ENCODE measurements at regions not wholly inside any gene's neighbourhood (a gene's known extent, or its start where the extent isn't known, plus 50 kb on each side); places are given as distances from the start of the nearest gene placed in this dataset.
"Not testable (repeated sequence)": the region's sequence is repeated elsewhere in the genome, so short reads cannot be mapped to it uniquely, and the experiment has no call there.

DNA sequence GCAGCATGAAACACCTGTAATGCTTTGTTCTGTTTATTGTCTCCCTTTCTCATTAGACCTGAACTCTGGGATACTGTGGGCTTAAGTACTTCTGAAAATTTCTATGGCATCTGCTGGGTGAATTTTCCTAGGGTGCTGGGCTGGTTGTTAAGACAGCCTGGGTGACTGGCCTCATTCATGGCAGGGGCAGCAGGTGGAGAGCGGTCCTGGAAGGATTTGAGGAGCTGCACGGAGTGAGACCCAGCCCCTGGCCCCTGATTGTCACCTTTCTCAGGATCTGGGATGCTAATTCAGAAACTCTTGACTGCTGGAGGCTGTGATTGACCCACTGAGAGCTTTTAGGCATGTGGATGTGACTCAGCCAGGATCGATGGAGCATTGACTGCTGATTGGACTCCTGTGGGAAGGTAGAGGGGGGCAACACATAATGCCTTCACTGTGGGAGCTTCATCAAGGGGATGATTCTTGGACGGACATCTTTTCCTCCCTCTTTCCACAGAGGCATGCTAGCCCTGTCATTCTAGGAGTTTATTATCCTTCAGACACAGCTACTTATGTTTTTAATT lies 252.0 kb downstream of the GOLGA6L6 start:
- DNase-seq (ENCODE audit: low read depth in 2 of 2), result not testable (repeated sequence)

DNA sequence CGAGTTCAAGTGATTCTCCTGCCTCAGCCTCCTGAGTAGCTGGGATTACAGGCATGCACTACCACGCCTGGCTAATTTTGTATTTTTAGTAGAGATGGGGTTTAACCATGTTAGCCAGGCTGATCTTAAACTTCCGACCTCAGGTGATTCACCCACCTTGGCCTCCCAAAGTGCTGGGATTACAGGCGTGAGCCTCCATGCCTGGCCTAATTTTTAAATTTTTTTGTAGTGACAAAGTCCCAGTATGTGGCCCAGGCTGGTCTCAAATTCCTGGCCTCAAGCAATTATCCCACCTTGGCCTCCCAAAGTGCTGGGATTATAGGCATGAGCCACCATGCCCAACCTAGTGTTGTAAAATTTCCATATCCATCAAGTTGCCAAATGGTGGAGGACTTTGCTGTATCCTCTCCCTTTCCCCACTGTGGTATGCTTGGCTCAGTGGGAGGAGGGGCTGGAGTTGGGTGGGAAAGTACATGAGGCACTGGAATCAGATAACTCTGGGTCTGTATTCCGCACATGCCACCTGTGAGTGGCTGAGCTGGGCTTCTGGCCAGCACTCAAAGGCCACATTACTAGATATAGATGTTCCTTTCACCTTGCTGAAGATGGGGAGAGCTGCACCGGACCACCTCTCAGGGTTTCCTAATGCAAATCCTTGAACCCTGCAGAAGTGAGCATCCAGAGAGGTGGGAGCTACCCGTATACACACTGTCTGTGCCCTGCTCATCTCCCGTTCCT lies 252.6 kb downstream of the GOLGA6L6 start:
- DNase-seq (ENCODE audit: low read depth in 2 of 2), result not testable (repeated sequence)

DNA sequence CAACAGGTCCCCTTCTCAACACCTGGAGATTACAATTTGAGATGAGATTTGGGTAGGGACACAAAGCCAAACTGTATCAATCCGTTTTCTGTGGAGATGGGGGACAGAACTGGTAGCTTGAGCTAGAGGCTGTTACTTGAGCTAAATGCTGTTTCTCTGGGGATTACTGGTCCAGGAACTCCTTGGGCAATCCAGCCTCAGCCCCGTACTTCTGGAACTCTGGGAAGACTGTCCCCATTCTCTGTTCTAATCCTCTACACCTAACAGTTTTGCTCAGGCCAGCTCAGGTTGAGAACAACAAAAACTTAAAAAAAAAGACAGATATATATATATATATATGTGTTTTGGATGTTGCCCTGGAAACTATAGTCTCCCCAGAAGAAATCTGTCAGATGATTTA lies 255.0 kb downstream of the GOLGA6L6 start:
- DNase-seq (ENCODE audit: low read depth in 2 of 2), result not testable (repeated sequence)

DNA sequence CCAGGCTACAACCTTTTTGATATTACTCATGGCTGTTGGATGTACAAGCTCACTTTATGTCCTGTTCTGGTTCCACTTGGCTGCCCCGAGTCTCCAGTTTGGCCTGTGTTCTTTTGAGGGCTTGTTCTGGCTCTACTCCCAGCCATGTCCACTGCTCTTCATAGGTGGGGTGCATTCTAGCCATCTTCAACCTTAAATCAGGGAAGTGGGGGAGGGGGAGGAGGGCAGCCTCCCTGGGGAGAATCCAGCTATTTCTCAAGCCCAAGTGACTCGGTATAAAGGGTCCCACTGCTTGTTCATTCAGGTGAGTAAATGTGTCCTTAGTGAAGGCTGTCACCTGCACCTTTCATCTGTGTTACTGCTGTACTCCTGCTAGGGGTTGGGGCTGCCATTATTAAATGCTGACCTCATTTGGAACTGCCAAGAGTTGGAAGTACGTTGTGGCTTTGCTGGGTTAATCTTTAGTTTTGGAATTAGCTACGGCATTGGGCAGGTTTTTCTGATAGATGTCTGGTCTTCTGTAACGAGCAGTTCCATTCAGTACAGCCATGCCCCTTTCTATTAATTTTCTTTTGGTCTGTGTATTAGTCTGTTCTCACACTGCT lies 255.8 kb downstream of the GOLGA6L6 start:
- not testable (repeated sequence) for DNase-seq (ENCODE audit: low read depth in 2 of 2)

DNA sequence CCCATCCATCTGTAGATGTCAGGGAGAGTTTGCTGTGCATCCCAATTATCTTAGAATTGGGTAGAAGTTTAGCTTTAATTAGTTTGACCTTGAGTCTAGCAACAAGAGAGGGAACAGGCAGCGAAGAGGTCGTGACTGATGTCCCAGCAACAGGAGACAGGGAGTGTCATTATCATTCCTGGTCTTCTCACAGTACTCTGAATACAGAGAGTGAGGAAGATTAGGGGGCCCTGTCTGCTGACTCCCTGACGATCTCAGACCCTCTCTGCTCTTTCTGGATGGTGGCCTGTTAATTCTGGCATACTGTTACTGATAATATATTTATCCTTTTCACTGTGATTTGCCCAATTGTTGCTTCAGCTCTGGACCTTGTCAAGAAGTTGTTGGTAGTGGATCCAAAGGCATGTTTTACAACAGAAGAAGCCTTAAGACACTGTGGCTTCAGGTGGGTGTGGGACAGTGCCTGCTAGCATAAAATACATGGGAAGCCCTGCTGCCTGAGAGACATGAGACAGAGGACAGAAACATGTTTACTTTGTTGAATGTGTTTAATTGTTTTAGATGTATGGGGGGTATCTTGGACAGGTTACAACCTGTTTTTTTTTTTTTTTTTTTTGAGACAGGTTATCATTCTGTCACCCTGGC lies 256.6 kb downstream of the GOLGA6L6 start:
- DNase-seq (ENCODE audit: low read depth in 2 of 2), result not testable (repeated sequence)

DNA sequence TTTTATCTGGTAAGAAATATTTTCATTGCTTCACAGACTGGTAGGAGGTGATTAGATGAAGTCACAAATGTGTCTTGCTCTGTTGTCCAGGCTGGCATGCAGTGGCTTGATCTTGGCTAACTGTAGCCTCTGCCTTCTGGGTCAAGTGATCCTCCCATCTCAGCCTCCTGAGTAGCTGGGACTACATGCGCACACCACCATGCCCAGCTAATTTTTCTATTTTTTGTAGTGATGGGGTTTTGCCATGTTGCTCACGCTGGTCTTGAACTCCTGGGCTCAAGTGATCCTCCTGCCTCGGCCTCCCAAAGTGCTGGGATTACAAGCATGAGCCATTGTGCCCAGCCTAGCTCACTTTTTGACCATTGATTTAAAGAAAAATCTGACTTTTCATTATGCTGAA lies 257.9 kb downstream of the GOLGA6L6 start:
- DNase-seq (ENCODE audit: low read depth in 2 of 2), result not testable (repeated sequence)

DNA sequence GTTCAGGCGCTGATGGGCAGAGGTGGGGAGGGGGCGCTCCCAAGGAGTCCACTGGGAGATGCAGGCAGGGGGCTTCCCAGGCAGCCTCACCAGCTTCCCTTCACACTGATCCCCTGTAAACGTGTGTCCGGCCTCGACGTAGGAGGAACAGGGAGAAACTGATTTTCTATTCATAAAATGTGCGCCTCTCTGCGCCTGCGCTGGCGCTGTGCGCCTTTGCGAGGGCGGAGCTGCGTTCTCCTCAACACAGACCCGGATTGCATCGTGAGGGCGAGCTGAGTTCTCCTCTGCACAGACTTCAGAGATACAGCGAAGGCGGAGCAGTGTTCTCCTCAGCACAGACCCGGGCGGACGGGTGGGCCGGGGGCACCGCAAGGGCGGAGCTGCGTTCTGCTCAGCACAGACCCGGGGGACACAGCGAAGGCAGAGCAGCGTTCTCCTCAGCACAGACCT lies 259.1 kb downstream of the GOLGA6L6 start:
- DNase-seq (ENCODE audit: low read depth in 2 of 2), result not testable (repeated sequence)

DNA sequence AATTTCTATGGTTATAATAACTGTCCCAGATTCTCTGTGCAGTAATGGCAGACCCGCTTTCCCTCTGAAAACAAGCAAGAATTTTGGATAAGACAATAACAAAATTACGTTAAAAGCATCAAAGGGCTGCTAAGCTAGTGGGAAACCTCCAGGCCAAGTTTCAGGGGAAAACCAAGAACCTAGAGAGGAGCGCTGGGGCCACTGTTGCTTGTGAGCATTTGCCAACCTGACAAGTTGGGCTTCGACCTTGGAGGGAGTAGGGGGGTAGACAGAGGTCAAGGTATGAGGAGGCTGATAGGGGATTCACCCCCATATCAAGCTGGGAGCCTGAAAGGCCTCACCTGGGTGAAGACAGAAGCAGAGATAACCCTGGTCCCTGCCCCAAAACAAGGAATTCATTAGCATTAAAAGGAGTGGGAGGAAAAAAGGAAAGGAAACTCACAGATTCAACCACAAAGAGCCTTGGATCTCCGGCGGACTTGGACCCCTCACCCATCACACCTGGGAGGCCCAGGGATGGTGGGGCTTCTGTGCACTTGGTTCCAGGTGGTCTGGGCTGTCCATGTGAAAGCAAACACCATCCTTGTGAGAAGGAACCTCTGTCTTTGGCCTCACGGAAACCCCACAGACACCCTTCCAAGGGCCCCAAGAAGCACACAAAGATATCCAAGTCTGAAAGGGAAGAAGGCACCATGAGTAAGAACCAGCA lies 259.9 kb downstream of the GOLGA6L6 start:
- DNase-seq (ENCODE audit: low read depth in 2 of 2), result not testable (repeated sequence)

DNA sequence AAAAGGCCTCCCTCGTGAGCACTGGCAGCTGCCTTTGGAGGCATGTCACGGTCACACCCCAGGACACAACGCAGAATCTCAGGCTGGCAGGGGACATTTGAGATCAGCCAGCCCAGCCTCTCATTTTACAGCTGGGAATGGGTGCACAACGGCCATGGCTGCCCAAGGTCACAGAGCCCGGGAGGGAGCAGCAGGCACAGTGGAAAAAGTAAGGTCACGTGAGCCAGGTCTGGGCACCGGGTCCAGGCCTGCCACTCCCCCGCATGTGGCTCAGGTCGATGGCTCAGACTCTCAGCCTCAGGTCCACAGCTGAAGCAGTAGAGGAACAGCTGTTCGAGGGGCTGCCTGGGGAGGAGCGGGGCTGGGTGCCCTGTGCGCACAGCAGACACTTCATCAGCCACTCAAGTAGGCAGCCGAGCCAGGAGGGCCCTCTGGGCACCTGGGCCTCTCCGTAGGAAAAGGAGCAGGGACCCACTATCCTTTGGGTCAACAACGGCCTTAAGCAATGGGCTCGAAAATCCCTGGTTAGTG lies 260.6 kb downstream of the GOLGA6L6 start:
- no peak for DNase-seq (ENCODE audit: low read depth in 2 of 2)

DNA sequence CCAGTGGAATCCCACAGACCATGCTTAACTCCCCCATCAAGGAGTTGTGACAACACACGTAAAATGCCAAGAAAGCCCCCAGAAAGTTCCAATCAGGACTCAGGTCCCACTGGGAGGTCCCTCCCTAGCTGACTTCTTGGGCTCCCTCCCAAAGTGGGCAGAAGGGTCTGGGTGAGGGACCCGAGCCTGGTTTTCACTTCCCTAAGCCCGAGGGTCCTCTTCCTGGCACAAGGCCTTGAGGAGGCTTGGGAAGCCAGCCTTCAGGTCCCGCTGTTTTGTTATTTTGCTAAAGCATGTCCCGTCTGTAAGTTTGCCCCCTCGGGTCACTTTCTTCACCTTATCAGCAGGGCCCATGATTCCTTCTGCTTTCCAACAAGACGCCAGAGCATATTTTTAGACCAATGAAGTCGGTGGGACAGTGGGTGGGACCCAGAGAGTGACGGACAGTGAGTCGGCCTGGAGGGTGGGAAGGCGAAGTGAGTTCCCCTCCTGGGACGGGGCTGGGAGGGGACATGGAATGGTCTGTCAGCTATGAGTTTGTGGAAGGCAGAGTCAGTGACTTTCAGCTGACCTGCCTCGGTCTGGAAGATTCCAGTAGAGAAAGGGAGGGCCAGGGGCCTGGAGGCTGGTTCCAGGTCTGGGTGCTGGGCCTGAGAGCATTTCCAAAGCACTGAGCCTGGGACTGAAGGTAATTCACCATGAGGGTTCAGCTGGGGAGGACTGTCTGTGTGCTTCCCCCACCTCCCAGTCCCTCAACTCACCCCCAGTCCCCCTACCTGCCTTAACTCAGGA lies 261.3 kb downstream of the GOLGA6L6 start:
- DNase-seq (ENCODE audit: low read depth in 2 of 2), result not testable (repeated sequence)

DNA sequence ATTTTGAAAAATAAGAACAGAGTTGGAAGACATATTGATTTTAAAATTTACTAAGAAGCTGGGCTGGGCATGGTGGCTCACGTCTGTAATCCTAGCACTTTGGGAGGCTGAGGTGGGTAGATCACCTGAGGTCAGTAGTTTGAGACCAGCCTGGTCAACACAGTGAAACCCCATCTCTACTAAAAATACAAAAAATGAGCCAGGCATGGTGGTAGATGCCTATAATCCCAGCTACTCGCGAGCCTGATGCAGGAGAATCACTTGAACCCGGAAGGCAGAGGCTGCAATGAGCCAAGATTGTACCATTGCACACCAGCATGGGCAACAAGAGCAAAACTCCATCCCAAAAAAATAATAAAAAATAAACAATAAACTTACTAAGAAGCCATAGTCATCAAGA lies 262.5 kb downstream of the GOLGA6L6 start:
- DNase-seq (ENCODE audit: low read depth in 2 of 2), result not testable (repeated sequence)

DNA sequence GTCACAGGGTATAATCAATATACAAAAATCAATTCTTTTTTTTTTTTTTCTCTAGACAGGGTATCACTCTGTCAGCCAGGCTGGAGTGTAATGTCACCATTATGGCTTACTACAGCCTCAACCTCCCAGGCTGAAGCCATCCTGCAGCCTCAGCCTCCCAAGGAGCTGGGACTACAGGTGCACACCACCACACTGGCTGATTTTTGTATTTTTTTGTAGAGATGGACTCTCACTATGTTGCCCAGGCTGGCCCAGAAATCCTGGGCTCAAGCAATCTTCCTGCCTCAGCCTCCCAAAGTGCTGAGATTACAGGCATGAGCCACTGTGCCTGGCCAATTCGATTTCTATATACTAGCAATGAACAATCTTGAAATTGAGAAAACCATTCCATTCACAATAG lies 263.2 kb downstream of the GOLGA6L6 start:
- not testable (repeated sequence) for DNase-seq (ENCODE audit: low read depth in 2 of 2)

DNA sequence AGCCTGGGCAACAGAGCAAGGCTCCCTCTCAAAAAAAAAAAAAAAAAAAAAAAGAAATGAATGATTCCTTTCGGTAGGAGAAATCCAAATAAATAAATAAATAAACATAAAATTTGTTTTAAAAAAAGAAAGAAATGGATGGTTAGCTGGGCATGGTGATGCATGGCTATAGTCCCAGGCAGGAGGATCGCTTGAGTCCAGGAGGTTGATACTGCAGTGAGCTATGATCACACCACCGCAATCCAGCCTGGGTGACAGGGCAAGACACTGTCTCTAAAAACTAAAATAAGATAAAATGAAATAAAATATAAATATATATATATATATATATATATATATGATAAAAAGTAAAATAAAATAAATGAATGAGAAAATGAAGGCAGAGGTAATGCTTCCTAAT lies 264.1 kb downstream of the GOLGA6L6 start:
- DNase-seq (ENCODE audit: low read depth in 2 of 2), result not testable (repeated sequence)

DNA sequence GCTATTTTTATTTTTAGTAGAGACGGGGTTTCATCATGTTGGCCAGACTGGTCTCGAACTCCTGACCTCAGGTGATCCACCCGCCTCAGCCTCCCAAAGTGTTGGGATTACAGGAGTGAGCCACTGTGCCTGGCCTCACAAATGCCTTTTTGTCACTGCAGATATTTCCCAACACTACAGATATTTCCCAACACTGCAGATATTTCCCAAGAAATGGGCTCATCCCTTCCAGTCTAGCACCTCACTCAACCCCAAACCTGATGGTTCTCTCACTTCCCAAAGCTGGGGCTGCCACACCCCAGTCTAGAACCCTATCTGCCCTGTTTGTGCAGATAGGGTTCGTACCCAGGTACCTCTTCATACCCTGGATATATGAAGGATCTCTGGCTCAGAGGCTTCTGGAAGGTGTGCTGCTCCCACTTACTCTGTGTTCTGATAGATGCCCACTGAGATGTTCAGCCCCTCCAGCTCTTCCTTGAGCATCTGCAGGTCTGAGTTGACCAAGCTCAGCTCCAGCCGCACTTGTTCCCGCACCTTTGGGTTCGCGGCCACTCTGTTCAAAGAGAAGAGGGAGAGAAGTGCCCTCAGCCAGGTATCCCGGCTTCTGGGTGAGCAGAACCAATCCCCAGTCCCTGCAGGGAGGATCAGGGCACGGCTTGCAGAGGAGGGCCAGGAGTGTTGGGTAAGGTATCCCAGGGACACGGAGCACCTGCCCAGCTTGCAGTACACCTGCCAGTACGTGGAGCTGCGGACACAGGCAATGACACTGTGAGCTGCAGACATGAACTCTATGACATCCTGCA lies 265.1 kb downstream of the GOLGA6L6 start:
- not testable (repeated sequence) for DNase-seq (ENCODE audit: low read depth in 2 of 2)

DNA sequence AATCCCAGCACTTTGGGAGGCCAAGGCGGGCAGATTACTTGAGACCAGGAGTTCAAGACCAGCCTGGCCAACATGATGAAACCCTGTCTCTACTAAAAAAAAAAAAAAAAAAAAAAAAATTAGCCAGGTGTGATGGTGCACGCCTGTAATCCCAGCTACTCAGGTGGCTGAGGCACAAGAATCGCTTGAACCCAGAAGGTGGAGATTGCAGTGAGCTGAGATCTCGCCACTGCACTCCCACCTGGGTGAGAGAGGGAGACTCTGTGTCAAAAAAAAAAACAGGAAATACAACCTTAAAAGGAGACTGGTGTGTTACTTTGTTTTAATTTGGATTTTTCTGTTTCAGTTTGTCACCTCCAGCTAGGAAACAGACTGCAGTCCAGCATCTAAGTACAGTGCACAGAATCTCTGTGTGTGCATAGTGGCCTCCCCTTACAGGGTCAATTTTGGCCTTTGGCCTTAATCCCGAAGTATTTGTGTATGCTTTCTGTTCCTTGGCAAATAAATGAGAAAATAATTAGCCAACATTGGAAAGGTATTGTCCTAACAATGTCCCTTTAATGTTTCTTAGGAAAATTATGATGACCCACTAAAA lies 266.1 kb downstream of the GOLGA6L6 start:
- DNase-seq (ENCODE audit: low read depth in 2 of 2), result not testable (repeated sequence)

DNA sequence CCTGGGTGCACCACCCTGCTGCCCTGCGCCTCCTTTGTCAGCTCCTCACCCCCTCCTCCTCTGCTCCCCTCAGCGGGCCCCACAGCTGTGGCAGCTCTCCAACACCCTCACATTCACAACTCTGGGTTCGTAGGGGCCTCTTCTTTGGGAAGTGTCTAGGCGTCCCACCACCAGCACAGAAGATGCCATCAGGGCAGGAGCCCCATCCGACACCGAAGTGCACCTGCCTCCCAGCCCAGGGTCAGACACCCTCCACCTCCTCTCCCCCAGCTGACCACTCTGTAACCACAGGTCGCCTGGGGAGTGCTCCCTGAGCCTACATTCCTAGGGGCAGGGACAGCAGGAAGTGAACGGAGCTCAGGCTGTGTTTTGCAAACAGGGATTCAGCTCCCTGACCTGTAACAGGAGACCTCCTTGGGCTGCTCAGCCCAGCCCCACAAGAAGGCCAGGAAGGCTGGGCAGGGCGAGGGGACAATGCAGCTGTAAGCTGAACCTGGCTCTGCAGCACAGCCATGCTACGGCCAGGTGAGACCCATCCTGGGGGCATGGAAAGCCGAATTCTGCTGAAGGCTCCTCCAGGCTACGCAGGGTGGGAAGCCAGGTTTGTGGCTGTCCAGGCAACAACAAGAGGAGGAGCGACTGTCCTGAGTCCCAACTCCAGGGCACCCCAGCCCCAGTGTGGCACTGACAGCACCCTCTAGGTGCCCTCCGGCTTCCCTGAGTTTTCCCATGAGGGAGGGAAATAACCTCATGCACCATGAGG lies 269.0 kb downstream of the GOLGA6L6 start:
- no peak for DNase-seq (ENCODE audit: low read depth in 2 of 2)

DNA sequence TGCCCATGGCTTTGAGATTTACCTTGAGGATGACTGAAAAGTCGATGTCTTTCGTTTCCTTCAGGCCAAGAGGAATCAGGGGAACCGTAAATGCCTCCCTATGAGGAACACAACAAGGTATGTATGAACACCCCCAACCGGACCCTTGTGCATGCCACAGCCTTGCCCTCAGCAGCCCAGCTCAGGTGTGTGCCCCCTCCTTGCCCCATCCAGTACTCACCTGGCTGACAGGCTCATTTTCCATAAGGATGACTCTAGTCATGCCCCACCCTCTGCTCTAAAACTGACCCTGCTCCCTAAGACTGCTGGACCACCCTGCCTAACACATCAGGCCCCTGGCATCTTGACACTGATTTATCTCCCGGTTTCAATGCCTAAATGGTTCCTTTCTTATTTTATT lies 270.0 kb downstream of the GOLGA6L6 start:
- DNase-seq (ENCODE audit: low read depth in 2 of 2), result no peak

DNA sequence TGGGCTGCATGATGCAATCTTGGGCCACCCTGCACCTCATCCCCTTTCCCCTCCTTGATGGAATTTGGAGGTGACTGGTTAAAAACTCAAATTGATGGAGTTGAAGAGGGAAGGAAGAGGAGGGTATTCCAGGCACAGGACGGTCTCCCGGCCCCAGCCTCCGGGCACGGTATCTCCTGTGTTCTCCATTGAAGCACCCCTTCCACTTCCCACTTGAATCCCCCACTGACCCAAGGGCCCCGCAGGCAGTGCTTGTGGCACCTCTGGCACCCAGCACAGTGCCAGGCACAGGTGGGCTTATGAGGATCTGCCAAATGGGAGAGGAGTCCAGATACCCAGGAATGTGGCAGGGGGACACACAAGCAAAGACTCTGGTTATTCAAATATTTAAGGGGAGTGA lies 271.6 kb downstream of the GOLGA6L6 start:
- not testable (repeated sequence) for DNase-seq (ENCODE audit: low read depth in 2 of 2)

DNA sequence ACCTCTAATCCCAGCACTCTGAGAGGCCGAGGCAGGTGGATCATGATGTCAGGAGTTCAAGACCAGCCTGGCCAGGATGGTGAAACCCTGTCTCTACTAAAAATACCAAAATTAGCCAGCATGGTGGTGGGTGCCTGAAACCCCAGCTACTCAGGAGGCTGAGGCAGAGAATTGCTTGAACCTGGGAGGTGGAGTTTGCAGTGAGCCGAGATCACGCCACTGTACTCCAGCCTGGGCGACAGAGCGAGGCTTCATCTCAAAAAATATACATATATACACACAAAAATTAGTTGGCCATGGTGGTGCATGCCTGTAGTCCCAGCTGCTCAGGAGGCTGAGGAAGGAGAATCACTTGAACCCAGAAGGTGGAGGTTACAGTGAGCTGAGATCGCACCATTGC lies 273.6 kb downstream of the GOLGA6L6 start:
- DNase-seq (ENCODE audit: low read depth in 2 of 2), result not testable (repeated sequence)

All from activated CD4-positive, alpha-beta T cell treated with anti-CD3 and anti-CD28 coated beads for 24 hours (primary cell).